DOHH2 (cell line): ENCODE measurements at regions not wholly inside any gene's neighbourhood (a gene's known extent, or its start where the extent isn't known, plus 50 kb on each side); places are given as distances from the start of the nearest gene placed in this dataset.

Experiments
- CTCF ChIP-seq: fragments of 200-600 bp; sonication (generic); IDR thresholded peaks from one replicate; pipeline ENCODE4 v1.5.1; 2014; ENCODE audit warnings: antibody characterized with exemption, mild to moderate bottlenecking, low read depth, low read length; ENCODE audit not compliant: poor library complexity, severe bottlenecking
- EZH2phosphoT487 ChIP-seq: fragments of 200-600 bp; sonication (generic); IDR thresholded peaks from 2 replicates; pipeline ENCODE4 v1.6.1; 2017; ENCODE audit warnings: borderline replicate concordance, mild to moderate bottlenecking, antibody characterized with exemption, low read length, moderate library complexity, mixed read lengths

GRCh38 chr18:59960272-59960671, 60.5 kb downstream of the PMAIP1 start:
- TF ChIP-seq EZH2phosphoT487 (no peak), CTCF (no peak)
